Psoas muscle (tissue), 7 donors: ENCODE measurements at regions not wholly inside any gene's neighbourhood (a gene's known extent, or its start where the extent isn't known, plus 50 kb on each side); places are given as distances from the start of the nearest gene placed in this dataset.

Source experiments
- ATAC-seq, 4 donors: fragments of 200-7000 bp; cut with Tn5 transposase; one replicate each; pipeline ENCODE4 v1.9.1; 2020; ENCODE audit warnings: moderate library complexity in 3 of 4, mild to moderate bottlenecking in 2 of 4
- DNase-seq, 2 donors: peaks; one replicate each; pipeline ENCODE4 v3.0.0-alpha.2; 2020
- H3K27ac ChIP-seq: fragments of 200-600 bp; one replicate; pipeline ENCODE4 v1.8.0; 2022
- H3K27me3 ChIP-seq, 3 donors: fragments of 200-600 bp in 1 of 3; one replicate each; pipeline versions ENCODE4 v1.6.1 to v1.8.0; 2013 to 2022; ENCODE audit warnings: low read length in 2 of 3, mild to moderate bottlenecking in 2 of 3, moderate library complexity in 1 of 3; ENCODE audit not compliant: insufficient read depth in 3 of 3
- H3K36me3 ChIP-seq, 2 donors: fragments of 200-600 bp in 1 of 2; one replicate each; pipeline versions ENCODE4 v1.6.1 to v1.8.0; 2013 to 2022; ENCODE audit warnings: low read depth in 1 of 2, mild to moderate bottlenecking in 1 of 2, moderate library complexity in 1 of 2; ENCODE audit not compliant: insufficient read depth in 1 of 2
- H3K4me1 ChIP-seq: fragments of 200-600 bp; one replicate; pipeline ENCODE4 v1.8.0; 2022
- H3K4me3 ChIP-seq: fragments of 200-600 bp; one replicate; pipeline ENCODE4 v1.8.0; 2022; ENCODE audit warnings: mild to moderate bottlenecking
- H3K9me3 ChIP-seq: fragments of 200-600 bp; one replicate; pipeline ENCODE4 v1.8.0; 2022
- CTCF ChIP-seq: fragments of 200-600 bp; IDR thresholded peaks from one replicate; pipeline ENCODE4 v1.8.0; 2022; ENCODE audit warnings: antibody characterized with exemption
- WGBS, 3 donors: extraction: QIAGEN DNeasy Blood & Tissue Kit; methylation state at CpG; one replicate each; pipeline versions ENCODE4 v1.1.6 to v1.1.7; 2013; 5-methylcytosine and 5-hydroxymethylcytosine counted together
- intact Hi-C, 2 donors: fragments of 100-400 bp; cut with DNase I; formaldehyde crosslinking; loops; one replicate each; pipeline versions ENCODE4 v1.11.0 to v1.14.2; 2022
- donor health status: healthy with polysubstance abuse.
- donor health status: DM: no; HTN: no; CAD: no; lungs with moderate emphysema.
- donor health status: Bipolar disorder and iron deficiency.
- donor health status: healthy.
- donor health status: DM: yes; HTN: yes; CAD: no.
- donor health status: DM: no; HTN: no; CAD: no.
- donor health status: DM: yes; HTN: yes; CAD: no.

- intact Hi-C loops: no loop called here
- WGBS, 3 donors: 71 to 83% (median 72%) methylated on average over 1 of the region's 1 CpG
Measured at GRCh38 chr1:106802181-106802580, 254.3 kb upstream of the PRMT6 start.

GRCh38 chr1:106814418-106814817, 242.1 kb upstream of the PRMT6 start:
- ATAC-seq (no peak), DNase-seq (no peak)
- TF ChIP-seq CTCF: no peak
- Histone ChIP-seq H3K4me1 (no peaks in the 10 kb centered on the region), H3K27me3 (no peaks in the 10 kb centered on the region), H3K27ac (no peak overlapping the region), H3K4me3 (no peak overlapping the region), H3K9me3 (no peaks in the 10 kb centered on the region), H3K36me3 (no peaks in the 10 kb centered on the region)
- WGBS, 3 donors: 48 to 55% (median 49%) methylated on average over 2 of the region's 2 CpGs
- intact Hi-C loops: no loop called here

More at GRCh38 chr1:106802181-106802580, 254.3 kb upstream of the PRMT6 start:
- TF ChIP-seq CTCF: no peak
- no peaks in the 10 kb centered on the region for H3K27me3 ChIP-seq
- H3K9me3 ChIP-seq: no peaks in the 10 kb centered on the region
- DNase-seq: no peak
- H3K4me1 ChIP-seq: no peaks in the 10 kb centered on the region
- no peak overlapping the region for H3K27ac ChIP-seq
- no peaks in the 10 kb centered on the region for H3K36me3 ChIP-seq
- H3K4me3 ChIP-seq: no peak overlapping the region
- ATAC-seq: no peak

GRCh38 chr1:106817575-106817974, 238.9 kb upstream of the PRMT6 start:
- H3K9me3 ChIP-seq: no peaks in the 10 kb centered on the region
- no peaks in the 10 kb centered on the region for H3K27me3 ChIP-seq
- TF ChIP-seq CTCF: no peak
- H3K4me1 ChIP-seq: no peaks in the 10 kb centered on the region
- DNase-seq (no peak), ATAC-seq (no peak)
- WGBS, 3 donors: 10 to 15% (median 11%) methylated on average over 1 of the region's 1 CpG
- intact Hi-C loops: no loop called here
- no peak overlapping the region for H3K27ac ChIP-seq
- no peak overlapping the region for H3K4me3 ChIP-seq
- no peaks in the 10 kb centered on the region for H3K36me3 ChIP-seq

GRCh38 chr1:106831511-106831910, 225.0 kb upstream of the PRMT6 start:
- no peak for TF ChIP-seq CTCF
- no peaks in the 10 kb centered on the region for H3K9me3 ChIP-seq
- no peaks in the 10 kb centered on the region for H3K36me3 ChIP-seq
- no peaks in the 10 kb centered on the region for H3K27me3 ChIP-seq
- H3K4me3 ChIP-seq: no peak overlapping the region
- H3K27ac ChIP-seq: no peak overlapping the region
- no peaks in the 10 kb centered on the region for H3K4me1 ChIP-seq
- intact Hi-C loops: no loop called here
- no peak for DNase-seq
- no peak for ATAC-seq

GRCh38 chr1:106836708-106837107, 219.8 kb upstream of the PRMT6 start:
- no peak for TF ChIP-seq CTCF
- 55 to 64% (median 58%) methylated on average over 2 of the region's 2 CpGs for WGBS, 3 donors
- intact Hi-C loops: no loop called here
- no peak for ATAC-seq
- DNase-seq: no peak
- no peak overlapping the region for H3K4me3 ChIP-seq
- no peaks in the 10 kb centered on the region for H3K36me3 ChIP-seq
- H3K9me3 ChIP-seq: no peaks in the 10 kb centered on the region
- H3K27ac ChIP-seq: no peak overlapping the region
- H3K4me1 ChIP-seq: no peaks in the 10 kb centered on the region
- no peaks in the 10 kb centered on the region for H3K27me3 ChIP-seq
